Cerebellar nuclear complex (tissue), 1 donor: ENCODE measurements at regions not wholly inside any gene's neighbourhood (a gene's known extent, or its start where the extent isn't known, plus 50 kb on each side); places are given as distances from the start of the nearest gene placed in this dataset.

Experiments
- DNase-seq, 2 experiments: peaks; one replicate each; lab custom pipeline; 2025; lab: John Stamatoyannopoulos, UW

GRCh38 chr4:19403786-19404370 lies 847.8 kb upstream of the SLIT2 start:
- no peak for DNase-seq

- no peak for DNase-seq
Observed at GRCh38 chr4:19402581-19403065, 849.1 kb upstream of the SLIT2 start.

- DNase-seq: no peak
Observed at GRCh38 chr4:19401301-19402080, 850.2 kb upstream of the SLIT2 start.

GRCh38 chr4:19400820-19401219 lies 850.9 kb upstream of the SLIT2 start:
- DNase-seq: no peak

GRCh38 chr4:19399001-19399400 lies 852.7 kb upstream of the SLIT2 start:
- DNase-seq: no peak

GRCh38 chr4:19386786-19387185 lies 864.9 kb upstream of the SLIT2 start:
- DNase-seq: no peak

GRCh38 chr4:19382993-19383756 lies 868.5 kb upstream of the SLIT2 start:
- no peak for DNase-seq

- no peak for DNase-seq
Observed at GRCh38 chr4:19381068-19381467, 870.6 kb upstream of the SLIT2 start.

- DNase-seq: no peak
Observed at GRCh38 chr4:19380600-19380999, 871.1 kb upstream of the SLIT2 start.

GRCh38 chr4:19379191-19379708 lies 872.5 kb upstream of the SLIT2 start:
- no peak for DNase-seq

- no peak for DNase-seq
Observed at GRCh38 chr4:19375931-19376330, 875.8 kb upstream of the SLIT2 start.

- no peak for DNase-seq
Observed at GRCh38 chr4:19375136-19375804, 876.4 kb upstream of the SLIT2 start.

- no peak for DNase-seq
Observed at GRCh38 chr4:19372390-19372789, 879.3 kb upstream of the SLIT2 start.

GRCh38 chr4:19368800-19369199 lies 882.9 kb upstream of the SLIT2 start:
- DNase-seq: no peak

GRCh38 chr4:19366916-19367315 lies 884.8 kb upstream of the SLIT2 start:
- no peak for DNase-seq

- DNase-seq: no peak
Observed at GRCh38 chr4:19358015-19358414, 893.7 kb upstream of the SLIT2 start.

- no peak for DNase-seq
Observed at GRCh38 chr4:19349416-19349815, 902.3 kb upstream of the SLIT2 start.

GRCh38 chr4:19348746-19349145 lies 903.0 kb upstream of the SLIT2 start:
- no peak for DNase-seq

- DNase-seq: no peak
Observed at GRCh38 chr4:19346636-19347035, 905.1 kb upstream of the SLIT2 start.

- no peak for DNase-seq
Observed at GRCh38 chr4:19329631-19330030, 922.1 kb upstream of the SLIT2 start.

GRCh38 chr4:19329077-19329476 lies 922.6 kb upstream of the SLIT2 start:
- no peak for DNase-seq

GRCh38 chr4:19327364-19327763 lies 924.3 kb upstream of the SLIT2 start:
- DNase-seq: no peak
